Gastroesophageal sphincter (tissue), 3 donors: ENCODE measurements at regions not wholly inside any gene's neighbourhood (a gene's known extent, or its start where the extent isn't known, plus 50 kb on each side); places are given as distances from the start of the nearest gene placed in this dataset.

Source experiments
- CTCF ChIP-seq, 4 experiments: fragments of 200-600 bp in 2 of 4; fragments of 450-650 bp in 2 of 4; sonication (generic) in 1 of 4; IDR thresholded peaks; one replicate each; pipeline ENCODE4 v1.5.1; 2017 to 2019; ENCODE audit warnings: antibody characterized with exemption in 4 of 4, mild to moderate bottlenecking in 2 of 4, moderate library complexity in 2 of 4
- POLR2AphosphoS5 ChIP-seq: sonication (generic); formaldehyde crosslinking; IDR thresholded peaks from one replicate; pipeline ENCODE4 v1.6.1; 2017; ENCODE audit warnings: antibody characterized with exemption

GRCh38 chr4:175891851-175892250, 79.8 kb upstream of the GPM6A start:
- TF ChIP-seq CTCF (IDR thresholded peaks at IDR 0.05) (peak in 3 of 4 experiments; percentile 18 to 45 (median 40)), POLR2AphosphoS5 (no peak)
